Lower leg skin (tissue), 3 donors: ENCODE measurements at regions not wholly inside any gene's neighbourhood (a gene's known extent, or its start where the extent isn't known, plus 50 kb on each side); places are given as distances from the start of the nearest gene placed in this dataset.

Experiments used
- POLR2A ChIP-seq, 2 donors: fragments of 450-650 bp; IDR thresholded peaks; one replicate each; pipeline ENCODE4 v1.6.1; 2016 to 2017; ENCODE audit warnings: antibody characterized with exemption in 2 of 2, mild to moderate bottlenecking in 1 of 2, moderate library complexity in 1 of 2
- TF ChIP-seq, protein P1 (sequence below), 3 donors: fragments of 450-650 bp; IDR thresholded peaks; one replicate each; pipeline ENCODE4 v1.5.1; 2016; ENCODE audit warnings: antibody characterized with exemption in 3 of 3, mild to moderate bottlenecking in 3 of 3, moderate library complexity in 2 of 3

DNA sequence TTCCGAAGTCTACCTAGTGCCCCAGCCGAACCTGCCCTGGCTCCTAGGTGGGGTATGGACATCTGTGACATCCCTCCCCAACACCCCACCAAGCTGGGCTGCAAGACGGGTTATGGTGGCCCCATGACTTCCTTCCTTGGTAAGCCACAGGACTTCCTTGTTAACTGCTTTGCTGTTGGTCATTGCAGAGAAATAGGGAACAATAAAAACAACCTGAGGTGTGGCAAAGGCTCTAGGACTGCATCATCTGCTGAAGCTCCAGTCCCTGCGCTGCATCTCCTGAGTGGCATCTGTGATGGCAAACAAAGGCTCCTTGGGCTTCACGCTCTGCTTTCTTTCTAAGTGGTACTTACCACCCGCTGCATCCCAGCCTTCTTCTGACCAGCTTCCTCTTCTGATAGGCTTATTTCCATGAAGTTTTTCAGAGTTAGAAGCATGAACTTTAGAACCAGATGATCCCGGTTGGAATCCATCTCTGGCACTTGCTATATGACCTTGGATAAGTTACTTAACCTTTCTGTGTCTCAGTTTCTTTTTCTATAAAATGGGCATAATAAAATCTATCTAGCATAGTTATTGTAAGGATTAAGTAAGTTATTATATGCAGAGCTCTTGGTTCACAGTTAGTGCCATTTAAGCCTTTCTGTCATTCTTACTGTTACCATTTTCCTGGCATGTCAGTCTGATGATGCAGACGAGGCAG, 216.8 kb downstream of the RPS24 start:
- TF ChIP-seq, protein P1, sequence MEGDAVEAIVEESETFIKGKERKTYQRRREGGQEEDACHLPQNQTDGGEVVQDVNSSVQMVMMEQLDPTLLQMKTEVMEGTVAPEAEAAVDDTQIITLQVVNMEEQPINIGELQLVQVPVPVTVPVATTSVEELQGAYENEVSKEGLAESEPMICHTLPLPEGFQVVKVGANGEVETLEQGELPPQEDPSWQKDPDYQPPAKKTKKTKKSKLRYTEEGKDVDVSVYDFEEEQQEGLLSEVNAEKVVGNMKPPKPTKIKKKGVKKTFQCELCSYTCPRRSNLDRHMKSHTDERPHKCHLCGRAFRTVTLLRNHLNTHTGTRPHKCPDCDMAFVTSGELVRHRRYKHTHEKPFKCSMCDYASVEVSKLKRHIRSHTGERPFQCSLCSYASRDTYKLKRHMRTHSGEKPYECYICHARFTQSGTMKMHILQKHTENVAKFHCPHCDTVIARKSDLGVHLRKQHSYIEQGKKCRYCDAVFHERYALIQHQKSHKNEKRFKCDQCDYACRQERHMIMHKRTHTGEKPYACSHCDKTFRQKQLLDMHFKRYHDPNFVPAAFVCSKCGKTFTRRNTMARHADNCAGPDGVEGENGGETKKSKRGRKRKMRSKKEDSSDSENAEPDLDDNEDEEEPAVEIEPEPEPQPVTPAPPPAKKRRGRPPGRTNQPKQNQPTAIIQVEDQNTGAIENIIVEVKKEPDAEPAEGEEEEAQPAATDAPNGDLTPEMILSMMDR (IDR thresholded peaks at IDR 0.05) = no peak
- no peak for TF ChIP-seq POLR2A (IDR thresholded peaks at IDR 0.05)
